HFF-Myc (cell line): ENCODE measurements at regions not wholly inside any gene's neighbourhood (a gene's known extent, or its start where the extent isn't known, plus 50 kb on each side); places are given as distances from the start of the nearest gene placed in this dataset.
"Not testable (repeated sequence)": the region's sequence is repeated elsewhere in the genome, so short reads cannot be mapped to it uniquely, and the experiment has no call there.

Source experiments
- DNase-seq: peaks from one replicate; pipeline ENCODE4 v3.0.0-alpha.2; 2011; ENCODE audit warnings: low read depth; ENCODE audit errors: extremely low read depth
- H3K4me3 ChIP-seq: replicated peaks from 2 replicates; pipeline ENCODE4 v1.5.1; 2011; ENCODE audit warnings: low read depth, mild to moderate bottlenecking, control low read depth, low read length
- TF ChIP-seq, protein P1 (sequence below): IDR thresholded peaks from 2 replicates; pipeline ENCODE4 v1.5.1; 2012; ENCODE audit warnings: mild to moderate bottlenecking, low read depth, low read length, control low read depth; ENCODE audit errors: missing control alignments

DNA sequence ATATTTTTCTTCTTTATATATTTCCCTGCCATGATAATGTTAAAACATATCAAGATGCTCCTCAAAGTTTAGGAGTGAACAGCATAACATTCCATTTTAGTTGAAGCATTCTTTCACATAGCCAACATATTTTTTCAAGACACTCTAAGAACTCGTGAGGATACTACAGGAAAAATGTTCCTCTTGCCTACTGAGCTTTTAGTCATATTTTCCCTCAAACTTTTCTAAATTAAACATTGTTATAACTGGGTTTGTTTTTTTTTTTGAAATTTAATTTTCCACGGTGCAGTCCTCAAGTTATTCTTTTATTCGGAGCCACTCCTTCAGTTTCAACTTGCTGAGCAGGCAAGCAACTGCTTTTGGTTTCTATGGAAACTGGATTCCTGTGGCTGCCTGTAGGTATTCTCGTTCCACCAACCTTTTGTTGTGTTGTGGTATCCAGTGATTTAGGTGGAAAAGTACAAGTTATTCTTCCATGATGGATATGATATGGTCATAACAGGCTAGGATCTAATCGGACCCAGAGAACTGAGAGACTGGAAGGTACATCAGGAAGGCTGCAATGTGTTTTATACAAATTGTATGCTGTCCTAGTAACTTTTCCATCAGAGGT is 248.0 kb downstream of the TRIML1 start:
- no peak for DNase-seq
- H3K4me3 ChIP-seq, result no peak overlapping the region

DNA sequence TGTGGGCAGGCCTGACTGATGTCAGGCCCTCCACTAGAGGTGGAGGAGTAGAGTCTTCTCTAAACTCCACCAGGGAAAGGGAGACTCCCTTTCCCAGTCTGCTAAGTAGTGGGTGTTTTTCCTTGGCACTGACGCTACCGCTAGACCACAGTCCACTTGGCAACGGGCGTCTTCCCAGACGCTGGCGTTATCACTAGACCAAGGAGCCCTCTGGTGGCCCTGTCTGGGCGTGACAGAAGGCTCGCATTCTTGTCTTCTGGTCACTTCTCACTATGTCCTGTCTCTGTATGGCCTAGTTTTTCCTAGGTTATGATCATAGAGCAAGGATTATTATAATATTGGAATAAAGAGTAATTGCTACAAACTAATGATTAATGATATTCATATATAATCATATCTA is 252.1 kb downstream of the TRIML1 start:
- not testable (repeated sequence) for DNase-seq, H3K4me3 ChIP-seq

More for the DNA sequence above, 248.0 kb downstream of the TRIML1 start:
- TF ChIP-seq, protein P1, sequence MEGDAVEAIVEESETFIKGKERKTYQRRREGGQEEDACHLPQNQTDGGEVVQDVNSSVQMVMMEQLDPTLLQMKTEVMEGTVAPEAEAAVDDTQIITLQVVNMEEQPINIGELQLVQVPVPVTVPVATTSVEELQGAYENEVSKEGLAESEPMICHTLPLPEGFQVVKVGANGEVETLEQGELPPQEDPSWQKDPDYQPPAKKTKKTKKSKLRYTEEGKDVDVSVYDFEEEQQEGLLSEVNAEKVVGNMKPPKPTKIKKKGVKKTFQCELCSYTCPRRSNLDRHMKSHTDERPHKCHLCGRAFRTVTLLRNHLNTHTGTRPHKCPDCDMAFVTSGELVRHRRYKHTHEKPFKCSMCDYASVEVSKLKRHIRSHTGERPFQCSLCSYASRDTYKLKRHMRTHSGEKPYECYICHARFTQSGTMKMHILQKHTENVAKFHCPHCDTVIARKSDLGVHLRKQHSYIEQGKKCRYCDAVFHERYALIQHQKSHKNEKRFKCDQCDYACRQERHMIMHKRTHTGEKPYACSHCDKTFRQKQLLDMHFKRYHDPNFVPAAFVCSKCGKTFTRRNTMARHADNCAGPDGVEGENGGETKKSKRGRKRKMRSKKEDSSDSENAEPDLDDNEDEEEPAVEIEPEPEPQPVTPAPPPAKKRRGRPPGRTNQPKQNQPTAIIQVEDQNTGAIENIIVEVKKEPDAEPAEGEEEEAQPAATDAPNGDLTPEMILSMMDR, result no peak

DNA sequence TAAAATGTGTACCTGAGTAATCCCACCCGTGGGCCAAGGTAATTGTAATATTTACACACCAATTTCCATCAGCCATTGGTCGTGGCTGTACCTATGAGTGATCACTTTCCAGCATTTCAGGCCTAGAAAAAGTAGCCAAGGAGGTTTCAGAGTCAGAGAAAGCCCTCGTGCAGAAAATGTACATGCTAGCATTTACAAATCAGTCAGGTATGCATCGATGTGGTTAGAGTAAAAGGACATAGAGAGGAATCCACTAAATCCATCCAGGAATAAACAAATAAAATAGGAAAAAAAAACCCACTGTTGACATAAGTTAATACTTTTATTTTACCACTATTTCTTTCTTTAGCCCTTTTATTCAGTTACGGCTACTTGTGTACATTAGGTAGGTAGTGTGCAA is 256.8 kb downstream of the TRIML1 start:
- H3K4me3 ChIP-seq, result no peak overlapping the region
- TF ChIP-seq, protein P1, result no peak
- no peak for DNase-seq

DNA sequence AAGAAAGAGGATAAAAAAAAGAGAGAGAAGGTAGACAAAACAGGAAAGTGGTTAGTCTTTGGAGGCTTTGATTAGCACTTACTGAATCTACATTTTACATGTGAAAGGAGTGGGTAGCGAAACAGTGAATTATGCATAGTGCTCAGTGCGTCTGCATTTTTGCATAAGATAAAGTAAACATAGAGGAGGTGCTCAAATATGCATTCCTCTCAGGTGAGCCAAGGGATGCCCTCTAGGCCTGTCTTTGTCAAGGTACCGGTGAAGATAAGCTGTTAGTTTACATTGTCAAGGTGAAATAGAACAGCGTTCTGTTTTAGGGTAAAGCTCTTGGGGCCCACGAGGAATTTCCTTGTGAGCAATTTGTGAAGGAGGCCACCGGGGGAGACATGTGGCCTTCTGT is 260.6 kb downstream of the TRIML1 start:
- TF ChIP-seq, protein P1, result no peak
- DNase-seq, result no peak
- no peak overlapping the region for H3K4me3 ChIP-seq

DNA sequence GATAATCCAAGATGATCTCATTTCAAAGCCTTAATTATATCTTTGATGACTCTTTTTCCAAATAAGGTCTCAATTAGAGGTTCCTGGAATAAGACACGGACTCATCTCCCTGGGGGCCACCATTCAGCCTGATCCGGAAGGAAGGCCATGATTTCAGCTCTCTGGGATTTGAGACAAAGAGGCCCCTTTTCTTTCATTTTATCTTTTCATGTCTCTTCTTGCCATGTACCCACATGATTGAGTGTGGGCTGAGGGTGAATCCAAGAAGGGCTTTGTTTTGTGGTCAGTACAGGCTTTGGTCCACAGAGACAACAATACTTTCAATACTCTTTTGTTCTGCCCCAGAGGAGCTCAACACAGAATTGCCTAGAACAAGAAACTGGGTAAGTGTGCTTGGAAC is 261.2 kb downstream of the TRIML1 start:
- H3K4me3 ChIP-seq, result no peak overlapping the region
- DNase-seq, result no peak
- TF ChIP-seq, protein P1, result no peak

DNA sequence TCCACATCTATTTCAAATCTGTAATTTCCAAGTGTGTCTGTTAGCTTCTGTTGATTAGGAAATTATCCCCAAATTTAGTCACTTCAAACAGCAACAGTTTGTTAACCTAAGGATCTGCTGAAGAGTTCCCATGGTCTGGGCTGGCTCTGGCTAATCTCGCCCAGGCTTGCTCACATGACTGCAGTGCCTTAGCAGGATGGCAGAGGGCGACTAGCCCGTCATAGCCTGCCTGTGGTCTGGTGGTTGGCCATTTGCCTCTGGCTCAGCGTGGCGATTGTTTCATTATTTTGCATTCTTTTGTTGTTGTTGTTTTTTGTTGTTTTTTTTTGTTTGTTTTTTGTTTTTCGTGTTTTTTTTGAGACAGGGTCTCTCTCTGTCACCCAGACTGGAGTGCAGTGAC is 264.0 kb downstream of the TRIML1 start:
- H3K4me3 ChIP-seq, result no peak overlapping the region
- no peak for DNase-seq
- TF ChIP-seq, protein P1, result no peak

DNA sequence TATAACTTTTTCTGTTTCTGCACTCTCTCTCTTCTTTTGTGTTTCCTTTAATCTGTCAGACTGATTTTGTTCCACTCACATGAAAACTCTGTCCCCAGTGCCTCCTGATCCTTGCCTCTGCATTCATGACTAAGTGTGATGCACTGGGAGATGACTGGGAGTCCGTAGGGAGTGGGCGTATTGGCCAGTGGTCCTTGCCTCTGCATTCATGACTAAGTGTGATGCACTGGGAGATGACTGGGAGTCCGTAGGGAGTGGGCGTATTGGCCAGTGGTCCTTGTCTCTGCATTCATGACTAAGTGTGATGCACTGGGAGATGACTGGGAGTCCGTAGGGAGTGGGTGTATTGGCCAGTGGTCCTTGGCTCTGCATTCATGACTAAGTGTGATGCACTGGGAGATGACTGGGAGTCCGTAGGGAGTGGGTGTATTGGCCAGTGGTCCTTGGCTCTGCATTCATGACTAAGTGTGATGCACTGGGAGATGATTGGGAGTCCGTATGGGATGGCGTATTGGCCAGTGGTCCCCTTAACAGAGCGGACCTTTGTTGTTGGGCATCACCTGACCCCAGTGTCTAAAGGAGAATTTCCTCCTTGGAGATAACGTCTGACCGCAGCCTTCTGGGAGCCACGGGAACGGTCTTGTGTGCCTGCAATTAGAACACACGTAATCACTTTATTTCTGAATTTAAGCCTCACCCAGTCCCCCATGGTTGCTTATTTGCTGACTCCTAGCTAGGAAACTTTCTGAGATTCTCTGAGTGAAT is 266.0 kb downstream of the TRIML1 start:
- not testable (repeated sequence) for H3K4me3 ChIP-seq, DNase-seq
